H7 (cell line): ENCODE measurements at regions not wholly inside any gene's neighbourhood (a gene's known extent, or its start where the extent isn't known, plus 50 kb on each side); places are given as distances from the start of the nearest gene placed in this dataset.

Source experiments
- DNase-seq: peaks from one replicate; pipeline ENCODE4 v3.0.0; 2012
- H3K27me3 ChIP-seq: 2 replicates; pipeline ENCODE4 v1.6.0; 2011; ENCODE audit warnings: mild to moderate bottlenecking, low read length; ENCODE audit not compliant: control insufficient read depth, insufficient read depth
- H3K36me3 ChIP-seq: replicated peaks from 2 replicates; pipeline ENCODE4 v1.5.1; 2011; ENCODE audit warnings: low read length; ENCODE audit not compliant: control insufficient read depth, insufficient read depth
- H3K4me3 ChIP-seq: 2 replicates; pipeline ENCODE4 v1.5.1; 2011; ENCODE audit warnings: low read depth, mild to moderate bottlenecking, control low read depth, low read length, moderate library complexity; ENCODE audit not compliant: insufficient read depth

DNA sequence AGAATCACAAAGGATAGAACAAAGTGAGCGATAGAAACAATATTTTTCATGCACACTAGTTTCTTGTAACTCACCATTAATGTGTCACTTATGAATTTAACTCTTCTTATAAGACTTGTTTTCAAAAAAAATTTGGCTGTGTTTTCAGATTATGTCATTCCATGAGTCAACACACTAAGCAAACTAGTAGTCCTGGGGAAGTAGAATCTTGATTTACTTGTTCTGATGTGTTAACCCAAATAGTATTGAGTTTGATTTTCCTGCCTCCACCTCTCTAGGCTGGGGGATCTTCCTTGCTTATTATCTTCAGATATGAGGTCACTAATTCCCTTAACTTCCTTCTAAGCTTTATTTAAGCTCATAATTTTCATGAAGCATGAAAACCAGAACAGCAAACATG lies 151.0 kb upstream of the SEL1L start:
- Histone ChIP-seq H3K36me3 (no peaks in the 10 kb centered on the region), H3K27me3 (peaks cover 36% of the 10 kb centered on the region), H3K4me3 (no peak overlapping the region)
- no peak for DNase-seq

DNA sequence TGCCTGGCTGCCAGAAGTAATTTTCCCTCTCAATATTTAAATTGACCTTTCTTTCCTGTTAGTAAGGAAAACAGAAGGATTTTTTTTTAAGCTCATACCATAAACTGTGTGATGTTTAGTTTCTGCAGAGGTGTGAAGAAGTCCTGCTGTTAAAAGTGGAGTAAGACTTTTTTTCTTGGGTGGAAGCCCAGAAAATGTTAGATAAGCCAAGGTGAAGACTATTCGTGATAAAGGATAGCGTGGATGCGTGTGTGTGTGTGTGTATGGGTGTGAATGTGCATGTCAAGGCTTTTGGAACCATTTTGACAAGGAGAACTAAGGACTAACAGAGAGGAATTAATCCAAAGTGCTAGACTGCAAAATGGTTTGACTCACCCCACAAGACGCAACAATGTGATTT lies 152.9 kb upstream of the SEL1L start:
- H3K27me3 ChIP-seq = peaks cover 24% of the 10 kb centered on the region
- H3K36me3 ChIP-seq = no peaks in the 10 kb centered on the region
- no peak overlapping the region for H3K4me3 ChIP-seq
- DNase-seq = no peak

DNA sequence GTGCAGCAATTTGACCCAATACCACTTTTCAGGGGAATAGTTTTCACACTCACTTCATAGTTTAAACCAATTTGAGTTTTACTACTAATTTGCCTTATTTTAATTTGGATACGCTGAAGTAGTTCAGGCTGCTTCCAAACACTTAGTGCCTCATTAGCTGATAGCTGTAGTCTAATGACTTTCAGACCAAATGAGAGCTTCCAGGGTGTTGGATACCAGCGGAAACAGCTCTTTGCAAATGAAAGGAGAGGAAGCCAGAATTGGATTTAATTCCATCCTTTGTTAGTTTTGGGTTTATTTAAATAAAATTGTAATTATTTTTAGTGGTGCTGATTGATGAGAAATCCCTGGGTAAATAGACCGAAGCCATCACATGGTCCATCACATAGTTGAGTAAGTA lies 158.3 kb upstream of the SEL1L start:
- no peak for DNase-seq
- Histone ChIP-seq H3K27me3 (no peaks in the 10 kb centered on the region; the same call in 1 of the 2 replicates), H3K36me3 (no peaks in the 10 kb centered on the region), H3K4me3 (no peak overlapping the region)

GRCh38 chr14:81694419-81694818 lies 160.8 kb upstream of the SEL1L start:
- H3K27me3 ChIP-seq = no peaks in the 10 kb centered on the region
- no peak for DNase-seq
- no peaks in the 10 kb centered on the region for H3K36me3 ChIP-seq
- no peak overlapping the region for H3K4me3 ChIP-seq

- no peaks in the 10 kb centered on the region for H3K27me3 ChIP-seq
- H3K4me3 ChIP-seq = no peak overlapping the region
- DNase-seq = no peak
- no peaks in the 10 kb centered on the region for H3K36me3 ChIP-seq
Measured at GRCh38 chr14:81709681-81710080, 176.0 kb upstream of the SEL1L start.

DNA sequence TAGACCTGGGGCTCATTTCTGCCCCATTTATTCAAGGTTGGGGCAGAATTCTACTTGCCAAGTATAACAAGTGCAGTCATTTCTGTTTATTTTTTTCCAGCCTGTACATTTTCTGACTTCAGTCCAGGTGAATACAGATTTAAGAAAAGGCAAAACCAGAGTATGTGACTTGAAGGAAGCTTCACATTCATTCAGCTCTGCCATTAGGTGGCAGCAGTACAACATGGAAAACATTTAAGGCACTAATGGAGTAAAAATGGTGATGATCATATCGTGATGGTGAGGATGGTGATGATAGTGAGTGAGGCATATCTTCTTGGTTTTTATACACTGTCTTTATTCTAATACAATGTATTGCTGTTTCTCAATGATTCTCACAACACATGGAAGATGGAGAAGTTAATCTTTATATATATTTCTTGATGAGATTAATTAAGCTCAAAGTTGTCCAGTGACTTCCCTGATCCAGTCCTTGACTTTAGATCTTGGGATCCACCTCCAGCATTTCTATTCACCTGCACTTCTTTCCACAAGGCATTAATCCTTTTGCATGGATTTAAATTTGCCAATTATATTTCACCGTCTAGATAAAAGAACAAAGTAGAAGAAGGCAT lies 176.7 kb upstream of the SEL1L start:
- Histone ChIP-seq H3K27me3 (no peaks in the 10 kb centered on the region), H3K4me3 (no peak overlapping the region), H3K36me3 (no peaks in the 10 kb centered on the region)
- DNase-seq = no peak

DNA sequence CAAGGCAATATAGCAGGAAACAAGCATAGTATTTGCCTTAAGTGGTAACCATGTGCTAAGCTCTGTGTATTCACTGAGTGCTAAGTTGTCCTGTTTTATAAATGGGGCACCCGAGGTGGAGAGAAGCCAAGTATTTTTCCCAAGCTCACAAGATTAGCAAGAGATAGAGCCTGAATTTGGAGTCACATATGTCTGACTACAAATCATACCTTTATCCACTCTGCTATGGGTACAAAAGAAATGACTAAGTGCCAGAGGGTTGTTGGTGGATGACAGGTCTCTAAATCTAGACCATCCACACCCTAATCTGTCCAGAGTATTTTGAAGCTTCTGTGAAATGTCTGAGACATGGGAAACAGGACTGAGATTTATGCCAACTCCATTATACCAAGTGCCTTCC lies 182.1 kb upstream of the SEL1L start:
- H3K36me3 ChIP-seq = no peaks in the 10 kb centered on the region
- H3K27me3 ChIP-seq = no peaks in the 10 kb centered on the region
- DNase-seq = no peak
- no peak overlapping the region for H3K4me3 ChIP-seq

DNA sequence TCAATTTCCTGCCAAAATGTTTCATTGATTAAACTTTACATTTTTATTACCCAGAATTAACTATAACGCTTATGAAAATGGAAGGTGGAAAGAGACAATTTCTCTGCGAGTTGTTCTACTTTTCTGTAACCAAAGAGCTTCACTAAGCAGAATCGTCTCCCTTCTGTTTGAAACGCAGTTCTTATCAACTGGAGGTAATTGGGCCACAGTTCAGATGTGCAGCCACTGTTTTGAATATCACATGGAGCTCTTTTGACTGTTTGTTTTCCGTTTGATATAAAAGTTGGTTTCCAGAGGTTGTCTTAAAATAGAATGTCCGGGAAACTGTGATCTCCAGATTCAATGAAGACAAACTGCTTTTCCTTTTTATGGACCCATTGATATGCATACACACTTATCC lies 183.3 kb upstream of the SEL1L start:
- DNase-seq = no peak
- Histone ChIP-seq H3K27me3 (no peaks in the 10 kb centered on the region), H3K4me3 (no peak overlapping the region), H3K36me3 (no peaks in the 10 kb centered on the region)

DNA sequence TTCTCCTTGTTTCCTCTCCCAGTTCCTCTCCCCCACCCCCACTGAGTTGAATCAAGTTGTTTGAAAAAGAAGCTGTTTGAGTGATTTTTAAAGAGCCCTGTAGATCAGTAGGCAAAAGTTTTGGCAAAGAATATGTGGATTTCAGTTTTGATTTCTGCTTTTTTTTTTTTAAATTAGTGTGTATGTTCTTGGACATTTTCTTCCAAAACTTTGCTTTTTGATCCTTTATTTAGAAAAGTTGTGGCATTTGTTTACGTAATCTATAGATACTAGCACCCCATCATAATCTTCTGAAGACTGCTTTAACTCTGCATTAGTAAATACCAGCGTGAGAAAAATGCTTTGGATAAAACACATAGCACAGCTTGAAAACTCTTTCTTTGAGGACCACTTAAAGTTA lies 190.3 kb upstream of the SEL1L start:
- H3K27me3 ChIP-seq = no peaks in the 10 kb centered on the region
- DNase-seq = no peak
- H3K36me3 ChIP-seq = no peaks in the 10 kb centered on the region
- H3K4me3 ChIP-seq = no peak overlapping the region

DNA sequence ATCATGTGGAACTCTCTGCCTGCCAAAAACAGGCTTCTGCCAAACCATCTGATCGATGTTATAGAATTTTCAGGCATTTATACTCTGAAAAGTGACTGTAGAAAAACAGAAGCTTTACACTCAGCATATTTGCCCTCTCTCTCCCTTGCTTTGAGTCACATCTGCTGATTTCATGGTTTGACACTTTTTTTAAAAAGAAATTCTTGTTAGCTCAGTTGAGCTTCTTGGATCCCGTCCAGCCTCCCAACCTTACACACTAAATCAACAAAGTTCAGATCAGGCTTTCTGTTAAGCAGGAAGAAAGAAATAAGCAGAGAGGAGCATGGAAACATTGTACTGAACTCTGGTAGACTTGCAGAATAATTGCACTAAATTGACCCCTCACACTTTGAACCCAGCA lies 193.6 kb upstream of the SEL1L start:
- no peak overlapping the region for H3K4me3 ChIP-seq
- no peaks in the 10 kb centered on the region for H3K27me3 ChIP-seq
- DNase-seq = no peak
- H3K36me3 ChIP-seq = no peaks in the 10 kb centered on the region

- Histone ChIP-seq H3K36me3 (no peaks in the 10 kb centered on the region), H3K27me3 (no peaks in the 10 kb centered on the region), H3K4me3 (no peak overlapping the region)
- DNase-seq = no peak
Measured at GRCh38 chr14:81728447-81728846, 194.8 kb upstream of the SEL1L start.

DNA sequence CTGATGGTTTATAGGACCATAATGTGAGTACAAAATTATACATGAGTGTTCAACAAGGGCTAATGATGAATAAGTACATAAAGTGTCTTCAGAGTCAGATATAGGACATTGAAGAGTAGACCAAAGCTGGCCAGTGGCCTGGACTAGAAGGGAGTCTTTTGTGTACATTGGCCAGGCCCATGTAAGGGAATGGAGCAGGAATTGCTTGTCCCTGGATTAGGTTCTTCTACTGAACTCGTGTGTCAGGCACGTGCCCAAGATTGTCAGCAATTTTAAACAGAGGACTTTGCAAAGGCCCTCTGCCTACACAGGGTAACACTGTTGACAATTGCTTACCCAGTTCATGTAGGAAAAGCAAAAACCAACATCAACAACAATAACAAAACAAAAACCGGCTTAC lies 196.0 kb upstream of the SEL1L start:
- DNase-seq = no peak
- no peaks in the 10 kb centered on the region for H3K36me3 ChIP-seq
- no peaks in the 10 kb centered on the region for H3K27me3 ChIP-seq
- H3K4me3 ChIP-seq = no peak overlapping the region

- no peaks in the 10 kb centered on the region for H3K27me3 ChIP-seq
- H3K4me3 ChIP-seq = no peak overlapping the region
- DNase-seq = peak; percentile 4
- no peaks in the 10 kb centered on the region for H3K36me3 ChIP-seq
Measured at GRCh38 chr14:81737938-81738337, 204.3 kb upstream of the SEL1L start.

DNA sequence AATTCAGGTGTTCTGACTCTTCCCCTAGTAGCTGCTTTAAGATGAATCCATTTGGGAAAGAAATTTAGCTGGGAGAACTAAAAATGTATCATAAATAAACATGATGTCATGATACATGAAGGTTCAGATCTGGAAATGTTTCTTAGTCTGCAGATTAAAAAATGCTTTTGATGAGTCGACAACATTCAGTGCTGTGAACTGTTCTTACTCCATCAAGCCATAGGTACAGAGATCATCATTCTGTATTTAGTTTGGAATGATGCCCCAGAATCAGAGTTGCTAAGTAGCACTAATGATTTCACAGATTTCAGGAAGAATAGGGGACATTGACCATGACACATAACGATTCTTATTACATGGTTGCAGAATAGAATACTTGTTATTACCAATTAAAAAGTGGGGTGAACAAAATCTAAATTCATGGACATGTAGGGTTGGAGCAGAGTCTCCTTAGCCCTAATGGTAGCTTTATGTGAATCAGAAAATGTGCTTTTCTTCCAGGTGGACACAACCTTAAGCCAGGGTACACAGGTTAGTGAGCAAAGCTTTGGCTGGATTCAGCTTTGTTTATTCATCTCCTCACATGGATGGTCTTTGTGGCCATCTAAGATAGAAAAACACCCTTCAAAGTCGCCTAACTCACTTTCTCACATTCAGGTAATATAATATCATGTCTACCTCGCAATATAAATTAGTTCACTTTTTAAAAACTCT lies 205.4 kb upstream of the SEL1L start:
- Histone ChIP-seq H3K27me3 (no peaks in the 10 kb centered on the region), H3K36me3 (no peaks in the 10 kb centered on the region), H3K4me3 (no peak overlapping the region)
- no peak for DNase-seq

- no peaks in the 10 kb centered on the region for H3K27me3 ChIP-seq
- no peaks in the 10 kb centered on the region for H3K36me3 ChIP-seq
- no peak for DNase-seq
- no peak overlapping the region for H3K4me3 ChIP-seq
Measured at GRCh38 chr14:81743605-81744004, 210.0 kb upstream of the SEL1L start.

GRCh38 chr14:81751198-81751597 lies 217.5 kb upstream of the SEL1L start:
- DNase-seq = no peak
- no peaks in the 10 kb centered on the region for H3K27me3 ChIP-seq
- H3K36me3 ChIP-seq = no peaks in the 10 kb centered on the region
- H3K4me3 ChIP-seq = no peak overlapping the region
